Muscle of leg (tissue), 3 donors: ENCODE measurements at regions not wholly inside any gene's neighbourhood (a gene's known extent, or its start where the extent isn't known, plus 50 kb on each side); places are given as distances from the start of the nearest gene placed in this dataset.

ENCODE experiments used
- DNase-seq: peaks from one replicate; pipeline ENCODE4 v3.0.0; 2013
- H3K27ac ChIP-seq: one replicate; pipeline ENCODE4 v1.5.1; 2013; ENCODE audit warnings: mild to moderate bottlenecking, low read length, control low read depth
- H3K27me3 ChIP-seq: one replicate; pipeline ENCODE4 v1.6.1; 2013; ENCODE audit warnings: low read length; ENCODE audit not compliant: control insufficient read depth, insufficient read depth
- H3K36me3 ChIP-seq: one replicate; pipeline ENCODE4 v1.6.1; 2013; ENCODE audit warnings: low read length; ENCODE audit not compliant: control insufficient read depth, insufficient read depth
- H3K4me1 ChIP-seq: one replicate; pipeline ENCODE4 v1.6.1; 2013; ENCODE audit warnings: low read length; ENCODE audit not compliant: control insufficient read depth, insufficient read depth
- H3K4me3 ChIP-seq: one replicate; pipeline ENCODE4 v1.5.1; 2013; ENCODE audit warnings: low read length, control low read depth
- H3K9me3 ChIP-seq: replicated peaks from 2 replicates; pipeline ENCODE4 v1.6.1; 2013; ENCODE audit warnings: low read depth, low read length; ENCODE audit not compliant: control insufficient read depth
- WGBS: methylation state at CpG from one replicate; pipeline ENCODE4 v1.1.5; 2013; ENCODE audit warnings: missing lambda C conversion rate; ENCODE audit not compliant: insufficient coverage; 5-methylcytosine and 5-hydroxymethylcytosine counted together

DNA sequence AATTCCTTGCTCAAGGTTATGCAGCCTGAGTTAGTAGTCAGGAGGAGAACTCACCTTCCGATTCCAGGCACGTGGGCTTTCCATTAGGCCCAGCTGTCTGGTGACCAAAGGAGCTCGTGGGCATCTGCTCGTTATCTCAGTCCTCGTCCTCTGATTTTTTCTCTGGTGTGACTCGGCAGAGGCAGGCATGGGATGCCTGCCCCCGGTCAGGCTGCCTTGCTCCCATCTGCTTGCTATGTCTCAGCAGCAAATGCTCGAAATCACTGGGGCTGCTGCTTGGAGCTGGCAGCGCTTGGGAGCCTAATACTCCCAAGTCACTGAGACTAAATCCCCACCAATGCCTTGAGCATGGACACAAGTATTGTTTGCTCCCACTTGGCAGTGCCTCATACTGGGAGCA lies 84.5 kb upstream of the NMNAT3 start:
- H3K27ac ChIP-seq: no peak overlapping the region
- H3K9me3 ChIP-seq: no peaks in the 10 kb centered on the region
- DNase-seq: no peak
- H3K36me3 ChIP-seq: no peaks in the 10 kb centered on the region
- H3K27me3 ChIP-seq: no peaks in the 10 kb centered on the region
- no peak overlapping the region for H3K4me3 ChIP-seq
- H3K4me1 ChIP-seq: peaks cover 12% of the 10 kb centered on the region
- 46% methylated on average over 9 of the region's 9 CpGs for WGBS

- no peaks in the 10 kb centered on the region for H3K36me3 ChIP-seq
- no peak overlapping the region for H3K4me3 ChIP-seq
- no peak for DNase-seq
- H3K9me3 ChIP-seq: no peaks in the 10 kb centered on the region
- no CpG with 5 or more reads among the region's 2 CpGs for WGBS
- H3K27ac ChIP-seq: no peak overlapping the region
- no peaks in the 10 kb centered on the region for H3K27me3 ChIP-seq
- H3K4me1 ChIP-seq: peaks cover 12% of the 10 kb centered on the region
Observed at GRCh38 chr3:139759470-139759869, 81.7 kb upstream of the NMNAT3 start.

DNA sequence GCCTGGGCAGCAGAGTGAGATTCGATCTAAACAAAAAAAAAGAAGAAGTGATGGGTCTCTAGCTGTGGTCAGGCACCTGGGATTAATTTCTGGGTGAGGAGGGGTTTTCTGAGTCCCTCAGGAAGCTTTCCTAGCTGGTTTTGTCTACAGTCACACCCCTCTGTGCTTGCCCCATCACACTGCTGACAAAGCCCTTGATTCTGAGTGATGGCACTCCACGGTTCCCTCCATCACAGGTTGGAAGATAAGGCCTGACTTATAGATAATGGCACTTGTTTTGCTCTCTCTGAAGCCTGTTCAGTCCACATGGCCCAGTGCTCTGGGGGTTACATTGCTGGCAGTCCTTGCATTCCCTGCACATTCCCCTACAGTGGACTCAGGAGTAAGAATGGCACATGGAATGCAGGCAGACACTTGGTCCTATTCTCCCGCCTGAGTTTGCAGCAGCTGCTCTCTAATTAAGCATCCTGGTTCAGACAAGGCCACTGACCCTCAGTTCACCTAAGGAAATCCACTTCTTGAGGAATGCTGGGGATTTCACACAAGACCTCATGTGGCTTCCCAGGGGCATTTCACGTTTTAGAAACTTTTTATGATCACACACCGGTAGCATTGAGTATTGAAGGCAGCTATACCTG lies 81.0 kb upstream of the NMNAT3 start:
- Histone ChIP-seq H3K27me3 (no peaks in the 10 kb centered on the region), H3K4me1 (peaks cover 12% of the 10 kb centered on the region), H3K27ac (no peak overlapping the region), H3K36me3 (no peaks in the 10 kb centered on the region), H3K4me3 (no peak overlapping the region), H3K9me3 (no peaks in the 10 kb centered on the region)
- 49% methylated on average over 3 of the region's 5 CpGs for WGBS
- peak; percentile 61 for DNase-seq

DNA sequence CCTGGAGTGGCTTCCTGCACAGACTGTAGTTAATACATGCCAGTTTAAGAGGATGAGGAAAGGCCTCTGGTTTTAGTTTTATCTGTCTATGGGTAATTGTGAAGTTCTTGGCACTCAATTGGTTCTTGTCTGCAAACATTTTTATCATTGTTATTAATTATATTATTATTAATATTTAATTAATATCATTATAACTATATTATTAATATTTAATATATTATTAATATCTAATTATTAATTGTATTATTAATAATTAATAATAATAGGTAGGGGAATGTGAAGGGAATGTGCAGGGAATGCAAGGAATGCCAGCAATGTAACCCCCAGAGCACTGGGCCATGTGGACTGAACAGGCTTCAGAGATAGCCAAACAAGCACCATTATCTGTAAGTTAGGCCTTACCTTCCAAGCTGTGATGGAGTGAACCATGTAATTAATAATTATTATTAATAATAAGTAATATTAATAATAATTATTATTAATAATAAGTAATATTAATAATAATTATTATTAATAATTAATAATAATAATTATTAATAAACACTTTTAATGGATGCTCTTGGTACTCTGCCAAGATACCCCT lies 79.8 kb upstream of the NMNAT3 start:
- Histone ChIP-seq H3K36me3 (no peaks in the 10 kb centered on the region), H3K27ac (no peak overlapping the region), H3K27me3 (no peaks in the 10 kb centered on the region), H3K9me3 (no peaks in the 10 kb centered on the region), H3K4me1 (peaks cover 11% of the 10 kb centered on the region), H3K4me3 (no peak overlapping the region)
- no peak for DNase-seq

DNA sequence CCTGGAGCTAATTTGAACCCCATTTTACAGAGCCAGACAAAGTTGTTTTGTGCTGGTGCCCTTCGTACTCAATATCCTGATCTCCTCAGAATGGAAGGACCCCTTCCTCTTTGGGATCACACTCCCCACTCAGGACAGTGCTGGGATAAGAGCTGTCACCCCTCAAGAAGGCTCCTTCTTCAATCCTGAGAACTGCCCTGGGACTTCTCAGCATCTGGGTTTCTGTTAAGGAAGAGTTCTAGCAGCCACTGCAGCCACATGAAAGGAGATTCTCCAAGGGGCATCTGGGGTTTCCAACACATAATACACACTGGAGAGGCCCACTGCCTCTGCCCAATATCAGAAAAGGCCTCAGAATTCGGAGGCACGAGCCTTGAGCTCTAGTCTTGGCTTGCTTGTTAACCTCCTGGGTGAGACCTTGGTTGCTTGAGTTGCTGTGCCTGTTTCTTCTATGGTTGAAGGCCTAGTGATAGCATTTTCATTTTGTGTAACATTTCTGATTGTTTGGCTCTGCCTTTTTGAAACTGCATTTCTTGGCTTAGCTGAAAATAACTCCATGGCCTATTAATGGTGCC lies 78.8 kb upstream of the NMNAT3 start:
- WGBS: 90% methylated on average over 3 of the region's 3 CpGs
- H3K27me3 ChIP-seq: no peaks in the 10 kb centered on the region

GRCh38 chr3:139755551-139755950 lies 77.8 kb upstream of the NMNAT3 start:
- Histone ChIP-seq H3K27me3 (no peaks in the 10 kb centered on the region), H3K27ac (no peak overlapping the region), H3K4me3 (no peak overlapping the region), H3K4me1 (peaks cover 8% of the 10 kb centered on the region), H3K9me3 (no peaks in the 10 kb centered on the region), H3K36me3 (no peaks in the 10 kb centered on the region)
- DNase-seq: no peak
- WGBS: 80% methylated on average over 1 of the region's 3 CpGs

More for the DNA sequence above, 78.8 kb upstream of the NMNAT3 start:
- H3K4me3 ChIP-seq: no peak overlapping the region
- no peaks in the 10 kb centered on the region for H3K9me3 ChIP-seq
- H3K36me3 ChIP-seq: no peaks in the 10 kb centered on the region
- H3K4me1 ChIP-seq: peaks cover 8% of the 10 kb centered on the region
- DNase-seq: no peak
- H3K27ac ChIP-seq: no peak overlapping the region

- Histone ChIP-seq H3K9me3 (no peaks in the 10 kb centered on the region), H3K27me3 (no peaks in the 10 kb centered on the region), H3K27ac (no peak overlapping the region), H3K4me3 (no peak overlapping the region), H3K4me1 (no peaks in the 10 kb centered on the region), H3K36me3 (no peaks in the 10 kb centered on the region)
- DNase-seq: no peak
- WGBS: no CpG with 5 or more reads among the region's 2 CpGs
Observed at GRCh38 chr3:139751789-139752188, 74.0 kb upstream of the NMNAT3 start.

DNA sequence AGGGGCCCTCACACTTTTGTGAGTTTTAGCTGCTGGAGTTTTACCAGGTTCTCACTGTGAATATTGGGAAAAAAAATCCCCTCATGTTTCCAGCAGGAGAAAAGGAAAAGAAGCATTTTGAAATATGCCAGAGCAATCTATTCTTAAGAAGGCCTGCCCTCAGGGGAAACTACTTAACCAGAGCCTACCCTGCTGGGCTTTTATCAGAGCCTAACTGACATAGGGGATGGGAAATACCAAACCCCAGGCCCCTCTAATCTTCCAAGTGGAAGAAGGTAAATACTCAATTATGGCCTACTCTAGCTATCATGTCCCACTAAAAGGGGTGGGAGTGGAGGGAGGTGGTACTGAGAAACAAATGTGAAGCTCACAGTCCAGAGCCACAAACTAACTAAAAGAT lies 68.7 kb upstream of the NMNAT3 start:
- no peak for DNase-seq
- H3K4me1 ChIP-seq: no peaks in the 10 kb centered on the region
- H3K36me3 ChIP-seq: no peaks in the 10 kb centered on the region
- no peak overlapping the region for H3K27ac ChIP-seq
- no peak overlapping the region for H3K4me3 ChIP-seq
- H3K9me3 ChIP-seq: no peaks in the 10 kb centered on the region
- no peaks in the 10 kb centered on the region for H3K27me3 ChIP-seq

DNA sequence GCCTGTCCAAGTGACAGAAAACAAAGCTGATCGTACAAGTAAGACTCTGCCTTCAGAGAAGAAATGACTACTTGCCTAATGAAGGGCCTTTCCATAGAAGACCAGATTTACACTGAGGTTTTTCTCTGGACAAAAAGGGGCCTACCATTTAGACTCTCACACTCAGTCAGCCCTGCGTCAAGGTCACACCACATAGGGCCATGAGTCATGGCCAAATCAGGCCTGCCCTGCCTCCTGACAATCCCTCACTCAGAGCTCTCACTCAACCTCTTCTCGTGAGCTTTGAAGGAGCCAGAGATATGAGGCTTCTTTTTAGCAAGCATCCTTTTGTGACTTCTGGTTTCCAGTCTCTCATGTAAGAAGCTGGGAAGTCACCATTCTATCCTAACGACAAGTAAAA lies 68.1 kb upstream of the NMNAT3 start:
- 67% methylated on average over 1 of the region's 4 CpGs for WGBS
- DNase-seq: no peak
- Histone ChIP-seq H3K9me3 (no peaks in the 10 kb centered on the region), H3K27me3 (no peaks in the 10 kb centered on the region), H3K36me3 (no peaks in the 10 kb centered on the region), H3K27ac (no peak overlapping the region), H3K4me3 (no peak overlapping the region), H3K4me1 (no peaks in the 10 kb centered on the region)

GRCh38 chr3:139738697-139739096 lies 60.9 kb upstream of the NMNAT3 start:
- no peaks in the 10 kb centered on the region for H3K4me1 ChIP-seq
- 80% methylated on average over 2 of the region's 3 CpGs for WGBS
- no peaks in the 10 kb centered on the region for H3K9me3 ChIP-seq
- H3K27me3 ChIP-seq: peaks cover 4% of the 10 kb centered on the region
- no peak overlapping the region for H3K27ac ChIP-seq
- no peak for DNase-seq
- no peaks in the 10 kb centered on the region for H3K36me3 ChIP-seq
- H3K4me3 ChIP-seq: no peak overlapping the region
